GM21786 (cell line): ENCODE measurements at regions not wholly inside any gene's neighbourhood (a gene's known extent, or its start where the extent isn't known, plus 50 kb on each side); places are given as distances from the start of the nearest gene placed in this dataset.
"Not testable (repeated sequence)": the region's sequence is repeated elsewhere in the genome, so short reads cannot be mapped to it uniquely, and the experiment has no call there.

Experiments used
- ATAC-seq: cut with Tn5 transposase; IDR thresholded peaks from one replicate; pipeline ENCODE4 v1.9.1; 2021; ENCODE audit not compliant: unreplicated experiment

DNA sequence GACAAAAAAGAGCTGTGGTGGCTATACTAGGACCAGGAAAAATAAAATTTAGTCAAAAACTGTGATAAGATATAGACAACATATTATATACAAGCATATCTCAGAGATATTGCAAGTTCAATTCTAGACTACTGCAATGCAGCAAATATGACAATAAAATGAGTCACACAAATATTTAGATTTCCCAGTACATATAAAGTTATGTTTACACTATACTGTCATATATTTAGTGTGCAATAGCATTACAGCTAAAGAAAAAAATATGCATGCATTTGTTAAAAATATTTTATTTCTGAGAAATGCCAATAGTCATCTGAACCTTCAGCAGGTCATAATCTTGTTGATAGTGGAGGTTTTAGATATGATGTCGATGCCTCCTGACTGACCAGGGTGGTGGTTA, 72.1 kb downstream of the AKR1C4 start:
- no peak for ATAC-seq

DNA sequence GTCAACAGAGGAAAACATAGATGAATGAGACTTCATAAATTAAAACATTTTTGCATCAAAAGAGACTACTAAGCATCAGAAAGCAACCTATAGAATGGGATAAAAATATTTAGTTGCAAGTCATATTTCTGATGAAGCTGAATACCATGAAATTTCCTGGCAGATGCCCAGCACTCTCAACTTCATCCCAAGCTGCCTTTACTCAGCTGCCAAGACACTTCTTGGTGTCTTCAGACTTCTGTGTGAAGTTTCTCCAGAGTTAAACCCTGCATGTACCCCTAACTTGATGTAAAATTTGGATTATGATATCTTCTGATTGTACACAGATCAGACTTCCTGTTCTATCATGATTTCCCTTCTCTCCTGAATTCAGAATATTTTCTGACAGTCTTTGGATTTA, 73.2 kb downstream of the AKR1C4 start:
- no peak for ATAC-seq

DNA sequence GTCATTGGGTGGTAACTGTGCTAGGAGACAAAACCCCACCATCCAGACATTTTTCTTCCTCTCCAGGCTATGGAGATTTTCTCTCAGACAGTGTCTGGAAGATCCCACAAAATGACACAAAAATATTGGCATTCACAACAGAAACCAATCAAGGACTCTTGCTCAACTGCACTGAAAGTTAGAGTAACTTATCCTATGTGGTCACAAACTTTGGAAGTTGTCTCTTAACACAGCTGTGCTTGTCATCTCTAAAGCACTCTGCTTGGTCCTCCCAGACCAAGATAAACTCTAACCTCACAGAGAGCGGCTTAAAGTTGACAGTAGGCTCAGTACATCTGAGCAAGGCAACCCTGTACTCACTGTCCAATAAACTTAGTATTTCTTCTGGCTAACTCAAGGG, 74.9 kb downstream of the AKR1C4 start:
- ATAC-seq, result no peak

DNA sequence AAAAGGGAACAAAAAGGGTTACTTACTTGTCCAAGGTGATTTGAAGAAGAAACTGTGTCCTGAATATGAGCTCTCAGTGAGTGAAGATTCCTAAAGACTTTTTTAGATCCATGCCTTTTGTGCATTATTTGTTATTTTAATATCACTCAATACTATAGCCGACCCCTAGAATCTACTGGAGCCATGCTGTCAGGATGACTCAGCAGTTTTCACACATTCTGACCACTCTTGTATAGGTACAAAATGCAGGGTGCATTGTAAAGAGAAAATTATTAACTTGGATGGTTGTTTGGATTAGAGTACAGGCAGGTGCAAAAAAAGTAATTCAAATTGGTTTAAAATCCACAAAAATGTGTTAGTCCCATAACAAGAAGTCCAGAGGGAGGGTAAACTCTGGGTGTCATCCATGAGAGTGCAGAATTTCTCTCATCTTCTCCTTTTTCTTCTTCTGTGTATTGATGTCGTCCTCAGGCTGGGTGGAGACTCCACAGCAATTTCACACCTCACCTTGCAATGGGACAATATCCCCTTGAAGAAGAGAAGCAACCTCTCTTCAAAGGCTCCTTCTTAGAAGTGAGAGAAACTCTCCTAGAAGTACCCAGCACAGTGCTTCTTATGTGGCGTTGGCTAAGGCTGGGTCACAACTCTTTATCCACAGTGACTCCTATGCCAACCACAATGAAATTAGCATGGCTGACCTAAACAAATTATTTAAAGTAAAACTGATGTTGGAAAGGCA, 75.6 kb downstream of the AKR1C4 start:
- no peak for ATAC-seq

DNA sequence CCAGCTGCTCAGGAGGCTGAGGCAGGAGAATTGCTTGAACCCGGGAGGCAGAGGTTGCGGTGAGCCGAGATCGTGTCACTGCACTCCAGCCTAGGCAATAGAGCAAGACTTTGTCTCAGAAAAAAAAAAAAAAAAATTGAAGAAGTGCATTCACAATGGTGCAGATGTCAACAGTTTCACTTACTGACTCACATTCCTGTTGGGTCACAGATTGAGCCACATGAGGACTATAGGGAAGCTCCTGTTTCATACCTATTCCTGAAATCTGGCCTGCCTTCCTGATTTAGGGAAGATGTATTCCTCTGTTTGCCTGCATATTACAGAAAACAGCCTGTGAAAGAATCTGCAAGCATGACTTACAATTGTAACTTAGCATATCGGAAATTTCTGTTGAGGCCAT, 78.2 kb downstream of the AKR1C4 start:
- no peak for ATAC-seq

DNA sequence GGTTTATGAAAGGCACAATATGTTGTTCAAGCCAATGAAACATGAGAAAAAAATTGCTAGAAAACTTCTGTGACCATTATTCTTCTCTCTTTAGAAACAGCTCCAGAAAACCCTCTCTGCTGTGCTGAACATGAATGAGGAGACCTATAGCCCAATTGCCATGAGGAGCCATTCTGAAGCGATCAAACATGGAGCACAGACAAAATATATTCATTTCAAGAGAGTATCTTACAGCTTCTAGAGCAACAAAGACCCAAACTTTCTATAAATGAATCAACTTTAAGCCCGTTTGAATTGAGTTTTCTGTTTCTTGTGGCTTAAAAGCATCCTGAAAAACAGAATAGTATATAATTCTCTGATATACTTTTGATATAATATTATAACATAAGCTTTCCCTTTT, 83.4 kb upstream of the UCN3 start:
- no peak for ATAC-seq

DNA sequence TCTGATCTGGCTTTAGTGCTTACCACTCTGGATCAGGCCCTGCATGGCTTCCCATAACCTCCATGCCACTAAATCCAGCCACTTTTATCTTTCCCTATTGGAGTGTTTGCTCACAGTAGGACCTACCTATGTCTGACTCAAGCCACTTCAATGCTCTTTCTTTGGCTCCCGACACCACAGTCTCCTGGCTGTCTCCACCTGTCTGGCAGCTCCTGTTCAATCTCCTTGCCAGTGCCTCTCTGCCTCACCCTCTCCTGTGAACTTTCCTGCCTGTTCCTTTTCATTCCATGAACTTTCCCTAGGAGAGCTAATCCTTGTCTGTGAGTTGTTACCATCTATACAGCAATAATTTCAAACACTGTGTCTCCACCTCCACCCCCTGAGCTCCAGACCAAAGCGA, 82.6 kb upstream of the UCN3 start:
- ATAC-seq, result no peak

DNA sequence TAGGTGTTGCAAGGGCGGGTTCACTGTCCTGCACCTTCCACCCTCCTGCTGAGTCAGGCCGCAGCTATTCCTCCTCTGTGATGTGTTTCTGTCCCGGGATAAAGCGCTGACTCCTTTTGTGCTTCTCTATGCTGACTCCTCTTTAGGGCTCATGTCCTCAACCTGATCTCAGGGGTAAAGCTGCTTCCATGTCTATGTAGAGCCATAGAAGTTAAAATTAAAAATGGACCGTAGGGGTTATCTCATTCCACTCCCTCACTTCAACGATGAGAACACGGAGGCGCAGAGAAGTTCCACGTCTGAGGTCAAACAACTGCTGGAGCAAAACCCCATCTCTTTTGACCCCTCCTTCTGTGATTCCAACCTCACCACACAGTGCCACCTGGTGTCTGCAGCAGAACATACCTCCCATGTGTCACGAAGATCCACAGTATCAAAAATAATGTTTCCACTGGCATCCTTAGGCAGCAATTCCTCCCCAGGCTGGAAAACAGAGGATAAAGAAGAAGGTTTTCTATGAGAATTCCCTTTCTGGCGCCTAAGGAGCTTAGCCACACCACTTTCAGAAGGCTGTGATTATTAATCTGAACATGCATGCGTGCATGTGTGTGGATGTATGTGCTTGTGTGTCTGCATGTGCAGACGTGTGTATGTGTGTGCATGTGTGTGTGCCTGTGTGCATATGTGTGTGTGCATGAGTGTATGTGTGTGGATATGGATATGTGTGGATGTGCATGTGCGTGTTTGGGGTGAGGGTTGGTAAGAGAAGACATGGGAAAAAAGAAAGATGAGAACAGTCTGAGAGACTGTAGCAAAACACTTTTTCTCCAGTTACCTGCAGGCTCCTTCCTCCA, 81.2 kb upstream of the UCN3 start:
- ATAC-seq, result peak; percentile 74

DNA sequence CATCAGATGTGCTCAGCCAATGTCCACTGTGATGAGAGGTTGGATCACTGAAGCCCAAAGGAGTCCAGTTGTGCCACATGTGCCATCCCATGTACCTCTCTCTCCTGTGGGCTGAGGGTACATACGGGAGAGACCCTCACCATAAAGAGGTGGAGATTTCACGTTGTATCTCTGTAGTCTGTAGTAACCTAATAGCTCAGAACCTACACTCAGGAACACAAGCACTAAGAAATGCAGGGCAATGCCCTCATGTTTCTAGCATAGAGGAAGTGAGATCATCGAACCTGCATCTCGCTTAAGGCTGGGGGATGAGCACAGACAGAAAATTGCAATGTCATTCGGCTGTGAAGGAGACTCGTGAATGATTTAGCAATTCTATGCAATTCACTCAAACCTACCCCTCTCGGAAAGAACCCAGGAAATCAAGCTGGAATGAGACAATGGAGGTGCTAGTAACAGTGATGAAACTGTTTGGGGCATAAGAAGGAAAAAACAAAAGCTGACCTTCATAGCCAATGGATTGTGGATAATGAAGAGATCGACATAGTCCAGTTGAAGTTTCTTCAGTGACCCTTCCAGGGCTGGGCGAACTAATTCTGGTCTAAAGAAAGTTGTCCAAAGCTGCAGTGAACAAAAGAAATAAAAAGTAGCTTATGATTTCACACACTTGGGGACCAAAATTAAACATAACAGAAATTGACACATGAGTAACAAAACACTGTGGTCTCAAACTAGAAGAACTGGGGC, 80.3 kb upstream of the UCN3 start:
- ATAC-seq, result peak; percentile 70

DNA sequence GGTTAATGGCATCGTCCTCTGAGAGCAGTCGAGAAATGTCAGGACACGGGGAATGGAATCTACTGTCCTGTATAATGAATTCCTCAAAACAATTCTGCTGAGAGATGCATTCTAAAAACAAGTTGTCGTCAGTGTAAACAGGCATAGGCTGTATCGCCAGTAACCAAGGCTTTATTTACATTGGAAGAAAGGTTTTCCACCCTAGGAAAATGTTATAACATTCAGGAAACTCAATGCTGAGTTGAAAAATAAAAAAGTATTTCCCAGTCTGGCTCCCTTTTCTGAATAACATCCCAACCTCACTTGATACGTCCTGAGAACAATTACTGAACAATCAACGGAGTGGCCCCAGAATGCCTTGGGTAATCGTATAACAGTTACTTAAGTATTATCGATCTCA, 79.6 kb upstream of the UCN3 start:
- no peak for ATAC-seq

DNA sequence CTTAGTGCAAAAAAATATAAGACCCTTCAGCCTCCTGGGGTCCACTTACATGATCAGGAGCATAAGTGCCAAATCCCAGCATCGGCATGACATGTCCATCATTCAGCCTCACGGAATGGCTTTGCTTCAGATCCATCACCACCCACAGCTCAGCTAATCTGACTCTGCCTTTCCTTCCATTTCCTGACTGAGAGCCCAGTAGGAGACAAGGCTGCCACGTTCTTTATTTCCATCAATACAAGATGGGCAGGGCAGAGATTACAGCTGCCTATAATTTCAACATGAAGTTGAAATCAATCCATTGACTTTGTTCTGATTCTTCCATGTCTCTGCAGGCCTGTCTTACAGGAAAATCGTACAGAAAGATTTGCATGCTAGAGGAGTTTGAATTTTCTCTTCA, 76.4 kb upstream of the UCN3 start:
- ATAC-seq, result no peak

DNA sequence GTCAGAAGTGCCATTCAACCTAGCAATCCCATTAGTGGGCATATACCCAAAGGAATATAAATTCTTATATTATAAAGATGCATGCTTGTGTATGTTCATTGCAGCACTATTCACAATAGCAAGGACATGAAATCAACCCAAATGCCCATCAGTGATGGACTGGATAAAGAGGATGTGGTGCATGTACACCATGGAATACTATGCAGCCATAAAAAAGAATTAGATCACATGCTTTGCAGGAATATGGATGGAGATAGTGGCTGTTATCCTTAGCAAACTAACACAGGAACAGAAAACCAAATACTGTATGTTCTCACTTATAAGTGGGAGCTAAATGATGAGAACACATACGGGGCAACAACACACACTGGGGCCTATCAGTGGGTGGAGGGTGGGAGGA, 75.5 kb upstream of the UCN3 start:
- ATAC-seq, result not testable (repeated sequence)

DNA sequence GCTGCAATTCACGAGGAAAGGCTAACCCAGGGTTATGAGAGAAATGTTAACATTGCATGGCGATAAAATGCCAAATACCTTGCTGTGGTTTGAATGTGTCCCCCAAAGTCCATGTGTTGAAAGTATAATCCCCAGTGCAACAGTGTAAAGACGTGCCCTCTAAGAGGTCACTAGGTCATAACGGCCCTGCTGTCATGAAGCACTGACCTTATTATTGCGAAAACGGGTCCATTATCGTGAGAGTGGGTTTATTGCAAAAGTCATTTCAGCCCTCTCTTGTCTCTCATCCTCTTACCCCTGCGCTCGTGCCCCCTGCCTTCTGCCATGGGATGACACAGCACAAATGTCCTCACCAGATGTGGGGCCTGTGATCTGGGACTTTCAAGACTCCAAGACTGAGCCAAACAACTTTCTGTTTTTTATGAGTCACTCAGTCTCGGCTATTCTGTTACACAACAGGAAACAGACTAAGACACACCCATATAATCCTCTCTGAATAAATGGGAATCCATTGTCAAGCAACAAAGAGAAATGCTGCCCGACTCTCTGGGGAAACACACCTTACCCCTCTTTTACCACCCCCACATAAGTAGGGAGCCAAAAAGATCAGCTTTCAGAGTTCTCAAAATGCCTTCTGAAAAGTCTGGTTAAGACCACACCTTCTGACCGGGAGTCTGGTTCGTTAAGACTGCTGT, 73.1 kb upstream of the UCN3 start:
- no peak for ATAC-seq

DNA sequence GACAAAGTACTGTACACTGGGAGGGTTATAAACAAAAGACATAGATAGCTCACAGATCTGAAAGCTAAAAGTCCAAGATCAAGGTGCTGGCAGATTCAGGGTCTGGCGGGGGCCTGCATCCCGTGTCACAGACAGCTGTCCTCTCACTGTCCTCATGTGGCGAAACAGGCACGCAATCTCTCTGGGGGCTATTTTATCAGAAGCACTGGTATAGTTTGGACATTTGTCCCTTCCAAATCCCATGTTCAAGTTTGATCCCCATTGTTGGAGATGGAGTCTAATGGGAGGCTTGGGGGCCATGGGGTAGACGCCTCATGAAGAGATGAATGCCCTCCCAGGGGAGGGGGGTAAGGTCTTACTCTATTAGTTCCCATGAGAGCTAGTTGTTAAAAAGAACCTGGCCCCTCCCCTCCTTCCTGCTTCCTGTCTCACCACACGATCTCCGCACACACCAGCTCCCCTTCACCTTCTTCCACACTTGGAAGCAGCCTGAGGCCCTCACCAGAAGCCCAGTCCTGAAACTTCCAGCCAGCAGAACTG, 72.5 kb upstream of the UCN3 start:
- ATAC-seq, result no peak

DNA sequence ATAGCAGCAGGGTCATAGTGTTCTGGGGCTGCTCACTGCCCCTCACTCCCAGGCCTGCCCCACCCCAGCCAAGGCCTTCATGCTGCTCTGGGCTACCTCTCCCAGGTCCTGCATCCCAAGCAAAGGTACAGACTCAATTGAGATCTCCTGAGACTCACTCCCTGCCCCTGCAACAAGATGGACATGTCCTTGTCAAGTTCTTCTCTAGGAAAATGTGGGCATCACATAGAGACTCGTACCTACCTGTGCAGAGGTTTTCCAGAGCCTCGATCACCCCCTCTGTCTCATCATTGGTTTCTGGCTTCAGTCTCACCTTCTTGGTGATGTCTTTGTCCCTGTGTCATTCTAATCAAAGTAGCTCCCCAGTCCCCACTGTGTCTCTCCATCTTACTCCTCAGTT, 71.8 kb upstream of the UCN3 start:
- not testable (repeated sequence) for ATAC-seq

DNA sequence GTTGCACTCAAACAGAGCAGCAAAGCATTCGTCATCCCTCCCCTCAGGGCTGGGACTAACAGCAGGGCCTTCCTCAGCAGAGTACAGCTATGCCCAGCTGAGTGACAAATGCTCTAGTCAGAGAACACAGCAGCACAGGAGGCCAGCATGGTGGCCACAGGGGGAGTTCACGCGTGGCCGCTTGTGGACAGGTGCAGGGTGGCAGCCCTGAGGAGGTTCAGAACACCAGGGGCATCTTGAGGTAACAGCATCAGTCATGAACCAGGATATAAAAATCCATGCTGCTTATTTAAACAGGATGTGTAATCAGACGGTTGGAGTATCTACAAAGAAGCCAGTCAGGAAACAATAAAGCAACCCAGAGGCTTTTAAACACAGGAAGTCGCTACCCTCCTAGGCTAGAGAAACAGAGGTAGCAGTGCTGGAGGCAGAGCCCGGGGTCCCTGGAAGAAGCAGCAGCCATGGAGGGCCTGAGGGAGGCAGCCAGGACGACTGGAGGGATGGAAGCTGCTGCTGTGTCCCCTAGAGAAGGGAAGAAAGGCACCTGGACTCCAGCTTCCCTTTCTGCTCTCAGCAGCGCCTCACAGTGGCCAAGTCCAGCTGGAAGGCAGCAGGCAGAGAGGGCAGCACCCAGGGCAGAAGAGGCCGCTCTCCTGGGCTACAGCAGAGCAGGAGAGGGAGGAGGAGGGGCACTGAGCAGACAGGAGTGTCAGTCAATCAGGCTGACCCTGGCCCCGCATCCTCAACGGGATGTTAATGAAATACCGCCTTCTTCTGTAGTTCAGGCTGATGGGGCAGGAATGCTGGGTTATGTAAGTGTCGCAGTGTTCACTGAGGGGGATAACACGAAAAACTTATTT, 70.8 kb upstream of the UCN3 start:
- ATAC-seq, result no peak

DNA sequence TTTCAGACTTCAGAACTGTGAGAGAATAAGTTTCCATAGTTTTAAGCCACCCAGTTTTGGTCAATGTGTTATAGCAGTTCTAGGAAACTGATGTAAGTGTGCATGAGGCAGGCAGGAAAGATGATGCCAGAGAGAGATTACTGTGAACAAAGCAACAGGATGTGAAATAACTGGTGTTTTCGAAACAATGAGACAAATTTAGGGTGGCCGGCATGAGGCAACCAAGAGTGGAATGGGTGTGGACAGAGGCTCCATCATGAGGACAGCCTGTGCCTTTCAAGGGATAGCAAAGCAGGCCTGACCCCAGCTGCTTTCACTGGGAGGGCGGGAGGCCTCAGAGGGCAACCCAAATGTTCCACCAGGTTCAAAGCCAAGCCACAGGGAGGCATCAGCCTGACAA, 67.3 kb upstream of the UCN3 start:
- ATAC-seq, result no peak

DNA sequence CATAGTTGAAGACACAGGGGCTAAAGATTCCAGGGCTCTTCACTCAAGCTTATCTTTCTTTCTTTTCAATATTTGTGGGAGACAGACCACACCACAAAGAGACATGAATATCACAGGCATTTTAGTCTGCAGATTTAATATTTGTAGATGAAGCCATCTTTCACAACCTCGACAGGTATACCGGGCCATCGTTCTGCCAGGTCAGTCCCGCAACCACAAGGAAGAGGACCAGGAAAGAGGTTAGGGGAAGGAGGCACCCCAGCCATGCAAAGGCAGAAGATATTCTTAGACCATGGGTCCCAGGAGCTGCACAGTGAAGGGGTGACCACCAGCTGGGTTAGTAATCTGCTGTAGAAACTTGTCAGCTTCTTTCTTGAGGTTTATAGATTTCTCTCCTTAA, 66.8 kb upstream of the UCN3 start:
- ATAC-seq, result no peak

DNA sequence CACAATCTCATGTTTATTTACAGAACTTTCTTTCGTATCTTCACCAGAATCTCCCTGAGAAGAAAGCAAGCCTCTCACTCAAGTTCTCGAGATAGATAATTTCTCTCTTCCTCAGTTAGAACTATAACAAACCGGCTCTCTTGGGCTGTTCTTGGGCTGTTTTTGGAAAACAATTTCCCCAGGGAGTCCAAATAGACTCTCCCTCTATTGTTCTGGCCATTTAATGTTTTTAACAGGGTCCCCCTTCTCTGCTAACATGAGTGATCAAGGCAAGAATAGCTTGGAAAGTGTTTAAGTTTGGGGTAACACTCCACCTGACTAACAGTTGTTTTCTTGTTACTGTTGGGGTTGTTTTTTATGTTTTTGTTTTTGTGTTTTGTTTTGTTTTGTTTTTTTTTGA, 64.8 kb upstream of the UCN3 start:
- ATAC-seq, result no peak

DNA sequence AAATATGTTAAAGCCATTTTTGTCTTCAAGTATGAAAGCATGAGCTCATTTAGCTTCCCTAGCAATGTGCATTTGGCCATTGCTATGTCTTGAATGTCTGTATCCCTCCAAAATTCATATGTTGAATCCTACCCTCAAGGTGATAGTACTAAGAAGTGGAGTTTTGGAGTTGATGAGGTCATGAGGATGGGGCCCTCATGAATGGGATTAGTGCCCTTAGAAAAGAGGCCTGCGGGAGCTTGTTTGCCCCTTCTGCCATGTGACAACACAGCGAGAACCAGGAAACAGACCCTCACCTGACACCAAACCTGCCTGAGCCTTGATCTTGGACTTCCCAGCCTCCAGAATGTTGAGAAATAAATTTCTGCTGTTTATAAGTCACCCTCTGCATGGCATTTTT, 61.3 kb upstream of the UCN3 start:
- no peak for ATAC-seq
